GM12872 (cell line): ENCODE measurements at regions not wholly inside any gene's neighbourhood (a gene's known extent, or its start where the extent isn't known, plus 50 kb on each side); places are given as distances from the start of the nearest gene placed in this dataset.

Source experiments
- TF ChIP-seq, protein P1 (sequence below): IDR thresholded peaks from 3 replicates; pipeline ENCODE4 v1.5.1; 2011; ENCODE audit warnings: low read depth, mild to moderate bottlenecking, low read length, moderate library complexity; ENCODE audit not compliant: insufficient read depth

DNA sequence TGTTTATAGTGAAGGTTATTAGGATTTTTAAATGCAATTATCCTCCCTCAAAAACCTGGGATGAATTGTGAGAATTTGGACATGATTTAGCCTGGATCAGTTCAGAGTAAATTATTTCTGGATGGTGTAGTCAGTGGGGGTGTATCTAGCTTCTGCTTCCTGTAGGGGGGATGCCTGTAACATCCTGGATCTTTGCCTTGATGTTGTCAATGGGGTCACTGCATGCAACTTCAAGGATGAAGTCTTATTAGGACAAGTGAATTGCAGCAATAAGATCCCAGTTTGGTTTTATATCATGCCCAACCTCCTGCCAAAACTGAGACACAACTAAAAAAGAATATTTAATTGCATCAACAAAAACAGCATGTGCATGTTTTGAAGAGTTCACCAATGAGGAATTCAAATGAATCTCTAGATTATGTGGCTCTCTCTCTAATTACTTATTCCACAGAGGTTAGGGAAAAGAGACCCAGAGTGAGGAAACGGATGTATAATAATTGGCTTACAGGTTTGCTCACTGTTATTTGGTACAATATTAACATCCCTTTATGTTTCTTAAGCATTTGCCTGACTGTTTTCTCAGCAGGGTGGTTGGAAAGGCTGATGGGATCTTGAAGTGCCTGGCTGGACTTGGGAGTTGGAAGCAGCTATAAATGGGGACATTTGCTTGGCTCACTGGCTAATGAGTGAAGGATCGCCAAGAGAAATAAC, 159.8 kb downstream of the HS3ST3B1 start:
- TF ChIP-seq, protein P1, sequence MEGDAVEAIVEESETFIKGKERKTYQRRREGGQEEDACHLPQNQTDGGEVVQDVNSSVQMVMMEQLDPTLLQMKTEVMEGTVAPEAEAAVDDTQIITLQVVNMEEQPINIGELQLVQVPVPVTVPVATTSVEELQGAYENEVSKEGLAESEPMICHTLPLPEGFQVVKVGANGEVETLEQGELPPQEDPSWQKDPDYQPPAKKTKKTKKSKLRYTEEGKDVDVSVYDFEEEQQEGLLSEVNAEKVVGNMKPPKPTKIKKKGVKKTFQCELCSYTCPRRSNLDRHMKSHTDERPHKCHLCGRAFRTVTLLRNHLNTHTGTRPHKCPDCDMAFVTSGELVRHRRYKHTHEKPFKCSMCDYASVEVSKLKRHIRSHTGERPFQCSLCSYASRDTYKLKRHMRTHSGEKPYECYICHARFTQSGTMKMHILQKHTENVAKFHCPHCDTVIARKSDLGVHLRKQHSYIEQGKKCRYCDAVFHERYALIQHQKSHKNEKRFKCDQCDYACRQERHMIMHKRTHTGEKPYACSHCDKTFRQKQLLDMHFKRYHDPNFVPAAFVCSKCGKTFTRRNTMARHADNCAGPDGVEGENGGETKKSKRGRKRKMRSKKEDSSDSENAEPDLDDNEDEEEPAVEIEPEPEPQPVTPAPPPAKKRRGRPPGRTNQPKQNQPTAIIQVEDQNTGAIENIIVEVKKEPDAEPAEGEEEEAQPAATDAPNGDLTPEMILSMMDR = no peak

DNA sequence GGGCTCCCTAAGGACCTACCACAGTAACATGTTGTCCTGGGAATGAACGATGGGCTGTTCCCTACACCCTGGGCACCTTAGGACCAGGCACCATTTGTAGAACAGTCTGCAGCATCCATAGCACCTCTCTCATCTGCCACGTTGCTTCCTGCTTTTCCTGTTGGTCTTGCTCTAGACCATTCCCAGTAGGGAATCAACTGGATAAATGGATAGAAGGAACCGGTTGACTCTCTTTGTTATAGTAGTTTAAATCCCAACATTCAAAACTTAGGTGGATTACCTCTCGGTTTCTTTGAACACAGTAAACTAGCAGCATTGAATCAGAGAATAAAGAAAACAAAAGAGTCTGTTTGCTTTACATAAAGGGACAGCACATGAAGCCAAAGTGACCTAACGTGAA, 159.1 kb downstream of the HS3ST3B1 start:
- TF ChIP-seq, protein P1 = no peak

DNA sequence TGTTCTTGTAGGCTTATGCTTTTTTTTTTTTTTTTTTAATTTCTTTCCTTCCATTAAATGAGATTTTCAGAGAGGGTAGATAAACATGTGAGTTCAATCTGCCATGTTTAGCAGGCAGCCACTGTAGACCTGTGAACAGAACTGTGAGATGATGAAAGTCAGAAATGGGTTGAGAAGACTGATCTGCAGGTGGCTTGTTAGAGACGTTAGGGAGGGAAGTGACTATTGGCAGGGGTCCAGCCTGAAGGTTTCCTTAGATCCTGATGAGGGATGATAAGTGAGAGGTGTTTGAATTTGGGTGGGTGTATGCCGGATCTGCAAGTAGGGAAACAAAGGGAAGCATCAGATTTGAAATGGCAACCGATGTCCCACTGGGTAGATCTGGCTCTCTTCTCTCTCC, 157.8 kb downstream of the HS3ST3B1 start:
- TF ChIP-seq, protein P1 = no peak

DNA sequence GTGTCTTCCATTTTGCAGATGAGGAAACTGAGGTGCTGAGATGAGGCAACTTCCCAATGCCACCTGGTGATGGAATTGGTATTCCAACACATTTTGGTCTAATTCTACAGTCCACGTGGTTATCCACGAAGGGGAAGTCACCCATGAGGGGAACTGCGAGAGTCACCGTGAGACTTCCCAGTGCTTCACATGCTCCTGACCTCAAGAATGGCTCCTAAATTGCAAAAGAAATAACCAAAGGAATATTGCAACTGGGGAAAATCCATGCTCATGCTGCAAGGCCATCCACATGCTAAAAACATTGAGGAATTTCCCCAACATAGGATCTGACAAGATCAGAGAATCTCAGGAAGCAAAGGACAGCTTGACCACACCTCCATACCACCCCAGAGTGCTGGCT, 153.9 kb downstream of the HS3ST3B1 start:
- TF ChIP-seq, protein P1 = no peak

DNA sequence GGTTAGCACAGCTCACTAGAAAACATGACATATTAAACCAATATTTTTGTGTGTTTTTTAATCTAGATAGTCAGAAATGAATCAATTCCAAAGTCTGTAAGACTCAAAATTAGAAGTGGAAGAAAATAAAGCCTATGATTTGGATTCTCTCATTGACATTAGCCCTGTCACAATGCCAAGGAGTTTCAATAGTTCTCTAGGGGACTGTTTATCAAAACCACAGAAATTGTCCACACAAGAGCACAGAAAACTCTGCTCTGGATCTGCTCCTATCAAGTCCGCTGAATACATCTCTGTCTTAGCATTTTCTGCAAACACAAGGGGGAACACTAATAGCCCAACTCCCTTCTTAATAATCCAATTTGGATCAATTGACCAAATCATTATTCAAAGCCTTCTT, 152.0 kb downstream of the HS3ST3B1 start:
- TF ChIP-seq, protein P1 = no peak

DNA sequence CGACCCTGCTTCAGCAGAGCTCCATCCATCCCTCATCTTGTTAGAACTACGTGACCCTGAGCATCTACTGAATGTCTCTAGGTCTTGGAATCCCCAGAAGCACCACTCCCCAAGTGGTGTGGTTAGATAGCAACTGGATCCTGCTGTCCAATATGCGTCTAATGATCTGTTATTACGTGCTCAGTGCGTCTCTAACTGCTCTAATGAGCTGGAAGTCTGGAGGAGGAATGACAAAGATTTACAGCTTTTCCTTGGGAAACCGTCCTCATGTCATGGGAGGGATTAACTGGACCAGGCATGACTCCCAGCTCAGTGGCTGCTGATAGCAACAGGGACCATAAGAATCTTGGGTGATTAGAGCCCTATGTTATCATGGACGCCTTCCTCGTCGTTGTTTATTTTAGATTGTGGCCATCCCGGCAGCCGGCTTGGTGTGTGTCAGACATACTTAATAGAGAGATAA, 150.9 kb downstream of the HS3ST3B1 start:
- TF ChIP-seq, protein P1 = no peak

DNA sequence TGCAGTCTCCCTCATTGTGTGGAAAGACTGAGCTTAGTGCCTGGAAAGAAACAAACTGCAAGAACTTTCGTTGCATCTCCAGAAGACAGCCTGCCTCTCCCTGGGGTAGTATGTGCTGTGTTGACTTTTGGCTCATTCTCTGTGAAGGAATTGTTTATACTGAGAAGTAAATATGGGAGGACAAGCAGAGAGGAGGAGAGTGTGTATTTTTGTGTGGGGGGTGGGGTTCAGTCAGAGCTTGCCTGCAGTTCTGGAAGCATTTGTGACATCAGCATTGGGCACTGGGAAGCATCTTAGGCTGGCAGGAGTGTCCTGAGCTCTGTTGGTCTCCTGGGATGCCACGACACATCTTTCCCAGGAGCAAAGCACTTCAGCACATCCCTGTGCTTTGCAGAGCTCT, 147.9 kb downstream of the HS3ST3B1 start:
- TF ChIP-seq, protein P1 = no peak
